ENCODE measurements at regions not wholly inside any gene's neighbourhood (a gene's known extent, or its start where the extent isn't known, plus 50 kb on each side); places are given as distances from the start of the nearest gene placed in this dataset.

- Histone ChIP-seq H2AFZ (ENCODE audit: low read length) (no peak overlapping the region), H3K27me3 (ENCODE audit: insufficient read depth, low read length) (peaks cover 4% of the 10 kb centered on the region), H3K9me3 (ENCODE audit: low read length) (no peaks in the 10 kb centered on the region), H3K4me1 (ENCODE audit: insufficient read depth, low read length, severe bottlenecking) (no peaks in the 10 kb centered on the region), H4K20me1 (ENCODE audit: insufficient read depth, low read length) (no peaks in the 10 kb centered on the region), H3K4me3 (ENCODE audit: low read depth, low read length, poor library complexity, severe bottlenecking) (no peak overlapping the region), H3K79me2 (ENCODE audit: insufficient read depth, low read length) (no peaks in the 10 kb centered on the region), H3K36me3 (ENCODE audit: insufficient read depth, low read length) (no peaks in the 10 kb centered on the region), H3K9ac (ENCODE audit: low read length) (no peak overlapping the region), H3K27ac (ENCODE audit: low read depth, low read length, poor library complexity, severe bottlenecking) (no peak overlapping the region), H3K4me2 (ENCODE audit: low read length) (no peak overlapping the region), H3F3A (ENCODE audit: insufficient read depth, low read length) (no peaks in the 10 kb centered on the region), H3K9me2 (ENCODE audit: low read depth, low read length) (no peaks in the 10 kb centered on the region)
- no peak for TF ChIP-seq EZH2 (IDR thresholded peaks at IDR 0.05; ENCODE audit: borderline replicate concordance, low read length)
- no peak for TF ChIP-seq CTCF (IDR thresholded peaks at IDR 0.05; ENCODE audit: low read length)
Observed at GRCh38 chr10:78553792-78554191, 515.0 kb upstream of the ZMIZ1 start.

- H3K4me2 ChIP-seq (ENCODE audit: low read length) = no peak overlapping the region
- TF ChIP-seq EZH2 (IDR thresholded peaks at IDR 0.05; ENCODE audit: borderline replicate concordance, low read length) (no peak), CTCF (IDR thresholded peaks at IDR 0.05; ENCODE audit: low read length) (no peak)
Observed at GRCh38 chr10:78555128-78555527, 513.6 kb upstream of the ZMIZ1 start.

GRCh38 chr10:78556705-78557432, 511.9 kb upstream of the ZMIZ1 start:
- Histone ChIP-seq H3K4me3 (ENCODE audit: low read depth, low read length, poor library complexity, severe bottlenecking) (no peak overlapping the region), H3K79me2 (ENCODE audit: insufficient read depth, low read length) (no peaks in the 10 kb centered on the region), H3K4me2 (ENCODE audit: low read length) (no peak overlapping the region), H3K9ac (ENCODE audit: low read length) (no peak overlapping the region), H2AFZ (ENCODE audit: low read length) (no peak overlapping the region), H3K27me3 (ENCODE audit: insufficient read depth, low read length) (no peaks in the 10 kb centered on the region; the same call in 1 of the 2 replicates), H3K27ac (ENCODE audit: low read depth, low read length, poor library complexity, severe bottlenecking) (no peak overlapping the region), H3K9me2 (ENCODE audit: low read depth, low read length) (no peaks in the 10 kb centered on the region), H3K4me1 (ENCODE audit: insufficient read depth, low read length, severe bottlenecking) (no peaks in the 10 kb centered on the region), H3K36me3 (ENCODE audit: insufficient read depth, low read length) (no peaks in the 10 kb centered on the region), H4K20me1 (ENCODE audit: insufficient read depth, low read length) (no peaks in the 10 kb centered on the region), H3F3A (ENCODE audit: insufficient read depth, low read length) (no peaks in the 10 kb centered on the region), H3K9me3 (ENCODE audit: low read length) (no peaks in the 10 kb centered on the region)
- no peak for TF ChIP-seq CTCF (IDR thresholded peaks at IDR 0.05; ENCODE audit: low read length)

More at GRCh38 chr10:78555128-78555527, 513.6 kb upstream of the ZMIZ1 start:
- no peaks in the 10 kb centered on the region; the same call in 1 of the 2 replicates for H3K27me3 ChIP-seq (ENCODE audit: insufficient read depth, low read length)
- H3K4me3 ChIP-seq (ENCODE audit: low read depth, low read length, poor library complexity, severe bottlenecking) = no peak overlapping the region
- no peaks in the 10 kb centered on the region for H4K20me1 ChIP-seq (ENCODE audit: insufficient read depth, low read length)
- no peaks in the 10 kb centered on the region for H3K79me2 ChIP-seq (ENCODE audit: insufficient read depth, low read length)
- H3K4me1 ChIP-seq (ENCODE audit: insufficient read depth, low read length, severe bottlenecking) = no peaks in the 10 kb centered on the region
- H3K9me2 ChIP-seq (ENCODE audit: low read depth, low read length) = no peaks in the 10 kb centered on the region
- no peak overlapping the region for H3K9ac ChIP-seq (ENCODE audit: low read length)
- no peaks in the 10 kb centered on the region for H3F3A ChIP-seq (ENCODE audit: insufficient read depth, low read length)
- H3K27ac ChIP-seq (ENCODE audit: low read depth, low read length, poor library complexity, severe bottlenecking) = no peak overlapping the region
- no peak overlapping the region for H2AFZ ChIP-seq (ENCODE audit: low read length)
- no peaks in the 10 kb centered on the region for H3K36me3 ChIP-seq (ENCODE audit: insufficient read depth, low read length)
- no peaks in the 10 kb centered on the region for H3K9me3 ChIP-seq (ENCODE audit: low read length)
